Epithelial cell of esophagus (primary cell): ENCODE measurements at regions not wholly inside any gene's neighbourhood (a gene's known extent, or its start where the extent isn't known, plus 50 kb on each side); places are given as distances from the start of the nearest gene placed in this dataset.

Experiments used
- DNase-seq: peaks from one replicate; pipeline ENCODE4 v3.0.0; 2010; ENCODE audit warnings: low read depth
- H3K4me3 ChIP-seq: 2 replicates; pipeline ENCODE4 v1.5.1; 2011; ENCODE audit warnings: mild to moderate bottlenecking, low read length, control low read depth
- TF ChIP-seq, protein P1 (sequence below): IDR thresholded peaks from 2 replicates; pipeline ENCODE4 v1.5.1; 2011; ENCODE audit warnings: low read depth, mild to moderate bottlenecking, low read length, control low read depth, inconsistent platforms; ENCODE audit not compliant: insufficient read depth; ENCODE audit errors: missing control alignments

DNA sequence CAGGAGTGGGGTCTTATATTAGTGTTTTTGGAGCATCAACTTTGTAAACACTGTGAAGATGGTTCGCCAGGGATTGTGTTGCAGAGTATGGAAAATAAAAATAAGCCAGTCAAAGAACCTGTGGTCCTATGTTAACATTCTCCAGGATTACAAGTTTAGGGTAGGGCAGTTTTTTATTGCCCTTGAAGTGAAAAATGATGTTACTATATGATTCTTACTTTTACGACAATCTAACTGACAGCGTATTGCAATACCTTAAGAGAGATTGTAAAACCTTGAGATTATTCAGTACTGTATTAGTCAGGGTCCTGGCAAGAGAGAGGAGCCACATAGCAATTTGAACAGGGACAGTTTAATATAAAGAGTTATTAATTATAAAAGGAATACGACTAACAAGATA is 144.7 kb upstream of the ZNF608 start:
- H3K4me3 ChIP-seq: no peak overlapping the region
- no peak for DNase-seq
- TF ChIP-seq, protein P1, sequence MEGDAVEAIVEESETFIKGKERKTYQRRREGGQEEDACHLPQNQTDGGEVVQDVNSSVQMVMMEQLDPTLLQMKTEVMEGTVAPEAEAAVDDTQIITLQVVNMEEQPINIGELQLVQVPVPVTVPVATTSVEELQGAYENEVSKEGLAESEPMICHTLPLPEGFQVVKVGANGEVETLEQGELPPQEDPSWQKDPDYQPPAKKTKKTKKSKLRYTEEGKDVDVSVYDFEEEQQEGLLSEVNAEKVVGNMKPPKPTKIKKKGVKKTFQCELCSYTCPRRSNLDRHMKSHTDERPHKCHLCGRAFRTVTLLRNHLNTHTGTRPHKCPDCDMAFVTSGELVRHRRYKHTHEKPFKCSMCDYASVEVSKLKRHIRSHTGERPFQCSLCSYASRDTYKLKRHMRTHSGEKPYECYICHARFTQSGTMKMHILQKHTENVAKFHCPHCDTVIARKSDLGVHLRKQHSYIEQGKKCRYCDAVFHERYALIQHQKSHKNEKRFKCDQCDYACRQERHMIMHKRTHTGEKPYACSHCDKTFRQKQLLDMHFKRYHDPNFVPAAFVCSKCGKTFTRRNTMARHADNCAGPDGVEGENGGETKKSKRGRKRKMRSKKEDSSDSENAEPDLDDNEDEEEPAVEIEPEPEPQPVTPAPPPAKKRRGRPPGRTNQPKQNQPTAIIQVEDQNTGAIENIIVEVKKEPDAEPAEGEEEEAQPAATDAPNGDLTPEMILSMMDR: no peak

GRCh38 chr5:124892185-124892848 is 145.9 kb upstream of the ZNF608 start:
- TF ChIP-seq, protein P1: no peak
- H3K4me3 ChIP-seq: no peak overlapping the region
- no peak for DNase-seq

- TF ChIP-seq, protein P1: no peak
- no peak overlapping the region for H3K4me3 ChIP-seq
- no peak for DNase-seq
Measured at GRCh38 chr5:124894541-124894940, 148.1 kb upstream of the ZNF608 start.

GRCh38 chr5:124895236-124895635 is 148.8 kb upstream of the ZNF608 start:
- TF ChIP-seq, protein P1: no peak
- no peak for DNase-seq
- H3K4me3 ChIP-seq: no peak overlapping the region

DNA sequence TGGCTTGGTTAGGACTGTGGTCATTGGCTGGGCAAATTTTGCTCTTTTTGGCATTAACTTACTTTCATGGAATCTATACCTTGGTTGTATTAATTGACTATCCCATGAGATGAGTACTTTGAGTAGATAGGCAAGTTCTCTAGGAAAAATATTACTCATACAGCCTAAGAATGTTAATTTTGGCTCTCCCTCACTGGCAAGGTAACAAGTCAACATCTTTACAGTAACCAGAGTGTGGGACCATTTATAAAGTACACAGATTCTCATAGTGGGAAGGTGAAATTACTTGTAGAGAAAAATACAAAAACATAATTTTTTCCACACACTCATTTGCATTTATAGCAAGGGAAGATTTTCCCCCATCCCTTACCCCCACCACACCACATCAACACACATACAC is 154.6 kb upstream of the ZNF608 start:
- no peak overlapping the region for H3K4me3 ChIP-seq
- TF ChIP-seq, protein P1: no peak
- DNase-seq: no peak

DNA sequence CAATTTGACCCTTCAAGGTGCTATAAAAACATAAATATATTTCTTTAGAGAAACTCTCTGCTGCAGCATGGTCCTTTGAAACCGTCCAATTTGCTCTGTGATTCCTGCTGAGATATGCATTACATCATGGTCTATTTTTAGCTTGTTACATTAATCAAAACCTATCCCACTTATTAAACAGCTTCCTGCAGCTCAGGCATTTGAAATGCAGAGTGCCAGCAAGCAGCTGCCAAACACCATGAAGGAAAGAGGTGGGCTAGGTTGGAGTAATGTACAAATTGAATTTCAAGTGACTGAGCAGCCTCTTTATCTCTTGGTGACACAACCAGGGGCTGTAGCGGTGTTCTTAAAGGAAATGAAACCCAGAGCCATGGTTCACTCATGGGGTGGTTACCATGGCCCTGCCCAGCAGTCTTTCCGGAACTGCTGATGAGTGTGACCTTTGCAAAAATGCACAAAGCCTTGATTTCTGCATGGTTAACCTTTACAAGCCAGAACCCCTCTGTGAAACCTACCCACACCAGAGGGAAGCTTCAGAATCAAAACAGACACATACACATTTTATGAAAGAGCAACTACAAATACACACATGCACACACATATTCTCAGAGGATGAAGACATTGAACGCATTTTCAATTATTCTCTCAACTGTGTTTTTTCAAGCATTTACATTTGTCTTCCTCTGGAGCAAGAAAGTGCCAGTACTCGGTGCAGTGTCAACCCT is 155.8 kb upstream of the ZNF608 start:
- no peak overlapping the region for H3K4me3 ChIP-seq
- DNase-seq: peak; percentile 18
- TF ChIP-seq, protein P1: no peak
